Ishikawa (cell line): ENCODE measurements at regions not wholly inside any gene's neighbourhood (a gene's known extent, or its start where the extent isn't known, plus 50 kb on each side); places are given as distances from the start of the nearest gene placed in this dataset.

Experiments used
- CEBPB ChIP-seq: IDR thresholded peaks from 2 replicates; pipeline ENCODE4 v1.6.1; 2012
- CREB1 ChIP-seq: IDR thresholded peaks from 2 replicates; pipeline ENCODE4 v1.6.1; 2012; ENCODE audit warnings: low read depth
- EGR1 ChIP-seq: IDR thresholded peaks from 2 replicates; pipeline ENCODE4 v1.6.1; 2012
- EP300 ChIP-seq: IDR thresholded peaks from 2 replicates; pipeline ENCODE4 v1.6.1; 2012; ENCODE audit warnings: borderline replicate concordance
- FOXM1 ChIP-seq: IDR thresholded peaks from 2 replicates; pipeline ENCODE4 v1.6.1; 2012; ENCODE audit warnings: low read depth, borderline replicate concordance
- MAX ChIP-seq: IDR thresholded peaks from 2 replicates; pipeline ENCODE4 v1.6.1; 2012
- NFIC ChIP-seq: IDR thresholded peaks from 2 replicates; pipeline ENCODE4 v1.6.1; 2012
- RAD21 ChIP-seq: IDR thresholded peaks from 2 replicates; pipeline ENCODE4 v1.6.1; 2012; ENCODE audit warnings: low read depth
- REST ChIP-seq: IDR thresholded peaks from 2 replicates; pipeline ENCODE4 v1.6.1; 2012; ENCODE audit warnings: low read depth, mild to moderate bottlenecking
- TAF1 ChIP-seq: IDR thresholded peaks from 2 replicates; pipeline ENCODE4 v1.6.1; 2012; ENCODE audit warnings: low read depth, mild to moderate bottlenecking
- TCF12 ChIP-seq: IDR thresholded peaks from 2 replicates; pipeline ENCODE4 v1.6.1; 2012; ENCODE audit warnings: low read depth
- TEAD4 ChIP-seq: IDR thresholded peaks from 2 replicates; pipeline ENCODE4 v1.6.1; 2012
- USF1 ChIP-seq: IDR thresholded peaks from 2 replicates; pipeline ENCODE4 v1.6.1; 2012
- YY1 ChIP-seq: IDR thresholded peaks from 2 replicates; pipeline ENCODE4 v1.6.1; 2012; ENCODE audit warnings: low read depth
- ZBTB7A ChIP-seq: IDR thresholded peaks from 2 replicates; pipeline ENCODE4 v1.6.1; 2012; ENCODE audit warnings: low read depth

GRCh38 chr9:130755377-130756007 lies 61.9 kb downstream of the EXOSC2 start:
- TF ChIP-seq EGR1 (no peak), FOXM1 (no peak), TAF1 (no peak), TEAD4 (no peak)

GRCh38 chr9:130756037-130756436 lies 62.5 kb downstream of the EXOSC2 start:
- TF ChIP-seq NFIC (no peak), CREB1 (no peak), MAX (no peak), USF1 (no peak), REST (no peak), FOXM1 (no peak), EP300 (no peak), TEAD4 (no peak), YY1 (no peak), EGR1 (no peak), ZBTB7A (no peak), CEBPB (no peak), TAF1 (no peak), RAD21 (no peak), TCF12 (no peak)

- TF ChIP-seq CREB1: no peak
- no peak for TF ChIP-seq TCF12
- no peak for TF ChIP-seq CEBPB
- no peak for TF ChIP-seq MAX
- TF ChIP-seq RAD21: no peak
- no peak for TF ChIP-seq NFIC
- no peak for TF ChIP-seq USF1
- no peak for TF ChIP-seq EP300
- no peak for TF ChIP-seq YY1
- TF ChIP-seq TAF1: no peak
- TF ChIP-seq FOXM1: no peak
- TF ChIP-seq TEAD4: no peak
- TF ChIP-seq REST: no peak
- no peak for TF ChIP-seq ZBTB7A
- TF ChIP-seq EGR1: no peak
These were observed 63.0 kb downstream of the EXOSC2 start for GRCh38 chr9:130756455-130757152.

- TF ChIP-seq CEBPB (no peak), MAX (no peak), FOXM1 (no peak), EP300 (no peak), TCF12 (no peak), EGR1 (no peak), RAD21 (no peak), YY1 (no peak)
These were observed 66.2 kb downstream of the EXOSC2 start for GRCh38 chr9:130759738-130760137.

GRCh38 chr9:130763331-130764171 lies 70.0 kb downstream of the EXOSC2 start:
- TF ChIP-seq NFIC (no peak), ZBTB7A (no peak), USF1 (no peak), TCF12 (no peak), YY1 (no peak), EGR1 (no peak), CREB1 (no peak), TAF1 (no peak), FOXM1 (no peak), MAX (no peak), EP300 (no peak), TEAD4 (no peak)
